ENCODE measurements at regions not wholly inside any gene's neighbourhood (a gene's known extent, or its start where the extent isn't known, plus 50 kb on each side); places are given as distances from the start of the nearest gene placed in this dataset.

GRCh38 chr9:99744132-99744531 lies 77.6 kb upstream of the NR4A3 start:
- no peaks in the 10 kb centered on the region for H3K4me1 Mint-ChIP-seq (ENCODE audit: low read depth)
- no peak overlapping the region for H3K27ac Mint-ChIP-seq (ENCODE audit: unreplicated experiment)
- H3K4me3 Mint-ChIP-seq (ENCODE audit: unreplicated experiment), result no peak overlapping the region
- no peaks in the 10 kb centered on the region for H3K36me3 Mint-ChIP-seq (ENCODE audit: low read depth)
- DNase-seq (ENCODE audit: low spot score), result no peak
- no peak for TF ChIP-seq CTCF (IDR thresholded peaks at IDR 0.05)
- H3K9me3 Mint-ChIP-seq (ENCODE audit: low read depth), result no peaks in the 10 kb centered on the region
- peaks cover 2% of the 10 kb centered on the region for H3K27me3 Mint-ChIP-seq (ENCODE audit: low read depth)

GRCh38 chr9:99745085-99745484 lies 76.6 kb upstream of the NR4A3 start:
- DNase-seq (ENCODE audit: low spot score), result no peak
- Mint-ChIP-seq H3K4me3 (ENCODE audit: unreplicated experiment) (no peak overlapping the region), H3K27ac (ENCODE audit: unreplicated experiment) (no peak overlapping the region), H3K36me3 (ENCODE audit: low read depth) (no peaks in the 10 kb centered on the region), H3K9me3 (ENCODE audit: low read depth) (no peaks in the 10 kb centered on the region), H3K27me3 (ENCODE audit: low read depth) (peaks cover 2% of the 10 kb centered on the region), H3K4me1 (ENCODE audit: low read depth) (no peaks in the 10 kb centered on the region)
- no peak for TF ChIP-seq CTCF (IDR thresholded peaks at IDR 0.05)

GRCh38 chr9:99746406-99746805 lies 75.3 kb upstream of the NR4A3 start:
- Mint-ChIP-seq H3K4me1 (ENCODE audit: low read depth) (no peaks in the 10 kb centered on the region), H3K9me3 (ENCODE audit: low read depth) (no peaks in the 10 kb centered on the region), H3K27ac (ENCODE audit: unreplicated experiment) (no peak overlapping the region), H3K27me3 (ENCODE audit: low read depth) (no peaks in the 10 kb centered on the region), H3K36me3 (ENCODE audit: low read depth) (no peaks in the 10 kb centered on the region), H3K4me3 (ENCODE audit: unreplicated experiment) (no peak overlapping the region)
- TF ChIP-seq CTCF (IDR thresholded peaks at IDR 0.05), result no peak
- no peak for DNase-seq (ENCODE audit: low spot score)

GRCh38 chr9:99748266-99748665 lies 73.4 kb upstream of the NR4A3 start:
- no peak for DNase-seq (ENCODE audit: low spot score)
- Mint-ChIP-seq H3K27ac (ENCODE audit: unreplicated experiment) (no peak overlapping the region), H3K36me3 (ENCODE audit: low read depth) (no peaks in the 10 kb centered on the region), H3K27me3 (ENCODE audit: low read depth) (no peaks in the 10 kb centered on the region), H3K4me3 (ENCODE audit: unreplicated experiment) (no peak overlapping the region), H3K9me3 (ENCODE audit: low read depth) (no peaks in the 10 kb centered on the region), H3K4me1 (ENCODE audit: low read depth) (no peaks in the 10 kb centered on the region)
- TF ChIP-seq CTCF (IDR thresholded peaks at IDR 0.05), result no peak

GRCh38 chr9:99748676-99749075 lies 73.0 kb upstream of the NR4A3 start:
- DNase-seq (ENCODE audit: low spot score), result no peak
- Mint-ChIP-seq H3K9me3 (ENCODE audit: low read depth) (no peaks in the 10 kb centered on the region), H3K36me3 (ENCODE audit: low read depth) (no peaks in the 10 kb centered on the region), H3K4me3 (ENCODE audit: unreplicated experiment) (no peak overlapping the region), H3K27me3 (ENCODE audit: low read depth) (no peaks in the 10 kb centered on the region), H3K27ac (ENCODE audit: unreplicated experiment) (no peak overlapping the region), H3K4me1 (ENCODE audit: low read depth) (no peaks in the 10 kb centered on the region)
- no peak for TF ChIP-seq CTCF (IDR thresholded peaks at IDR 0.05)

Measured in chondrocyte (in vitro differentiated cells).